Lung microvascular endothelial cell (primary cell): ENCODE measurements at regions not wholly inside any gene's neighbourhood (a gene's known extent, or its start where the extent isn't known, plus 50 kb on each side); places are given as distances from the start of the nearest gene placed in this dataset.

Experiments
- DNase-seq, 2 donors: peaks; one replicate each; pipeline versions ENCODE4 v3.0.0 to v3.0.0-alpha.2; 2010; ENCODE audit warnings: low read depth in 2 of 2

- no peak for DNase-seq
Observed at GRCh38 chr21:25039461-25040380, 567.6 kb downstream of the MRPL39 start.

DNA sequence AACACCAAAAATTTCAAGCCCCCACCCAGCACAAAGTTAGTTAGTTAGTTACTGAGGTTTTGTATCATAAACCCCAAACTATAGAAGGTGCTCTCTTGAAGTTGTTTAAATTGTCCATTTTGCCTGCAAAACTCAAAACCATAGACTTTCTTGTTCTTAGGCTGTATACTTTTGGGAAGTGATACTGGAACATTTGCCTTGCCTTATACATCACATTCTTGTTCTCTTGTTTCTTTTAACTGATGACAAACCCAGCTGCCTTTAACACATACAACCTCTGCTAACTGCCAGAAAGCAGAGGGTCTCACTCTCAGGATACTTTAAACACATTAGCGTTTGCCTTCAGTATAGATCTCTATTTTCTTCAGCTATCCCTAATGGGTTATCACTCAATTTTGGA is 570.5 kb downstream of the MRPL39 start:
- no peak for DNase-seq

GRCh38 chr21:25031750-25032149 is 575.5 kb downstream of the MRPL39 start:
- no peak for DNase-seq

- no peak for DNase-seq
Observed at GRCh38 chr21:25029580-25029979, 577.7 kb downstream of the MRPL39 start.

DNA sequence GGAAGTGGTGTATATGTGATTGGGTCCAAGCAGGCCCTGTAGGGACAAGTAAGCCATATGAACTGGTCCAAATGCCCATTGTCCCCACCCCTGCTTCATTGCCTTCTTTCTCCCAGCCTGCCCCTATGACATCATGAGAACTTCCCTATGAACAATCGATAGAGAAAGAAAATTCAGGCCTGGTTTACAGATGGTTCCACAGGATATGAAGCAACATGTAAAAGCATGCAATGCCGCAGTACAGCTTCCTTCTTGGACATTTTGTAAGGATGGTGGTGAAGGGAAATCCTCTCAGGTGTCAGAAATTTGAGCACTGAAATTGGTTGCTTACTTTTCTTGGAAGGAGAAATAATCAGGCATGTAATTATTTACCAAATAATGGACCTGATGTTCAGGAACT is 581.7 kb downstream of the MRPL39 start:
- no peak for DNase-seq

GRCh38 chr21:25024639-25025038 is 582.6 kb downstream of the MRPL39 start:
- no peak for DNase-seq

DNA sequence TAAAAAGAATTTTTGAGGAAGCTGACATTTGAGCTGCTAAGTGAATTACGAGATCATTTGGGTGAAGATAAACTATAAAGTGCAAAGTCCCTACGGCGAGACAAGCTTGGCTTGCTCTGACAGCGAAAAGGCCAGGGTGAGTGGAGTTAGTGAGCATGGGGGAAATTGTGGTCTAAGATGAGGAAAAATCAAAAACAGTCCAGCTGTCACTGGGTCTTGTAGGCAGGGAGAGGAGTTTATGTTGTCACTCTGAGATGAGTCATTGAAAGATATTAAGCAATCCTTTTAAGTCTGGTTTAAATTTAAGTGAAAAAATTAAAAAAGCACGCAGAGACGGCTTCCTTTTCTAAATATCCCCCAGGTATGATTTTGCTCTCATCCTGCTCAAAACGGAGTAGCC is 601.9 kb downstream of the MRPL39 start:
- DNase-seq, result no peak

DNA sequence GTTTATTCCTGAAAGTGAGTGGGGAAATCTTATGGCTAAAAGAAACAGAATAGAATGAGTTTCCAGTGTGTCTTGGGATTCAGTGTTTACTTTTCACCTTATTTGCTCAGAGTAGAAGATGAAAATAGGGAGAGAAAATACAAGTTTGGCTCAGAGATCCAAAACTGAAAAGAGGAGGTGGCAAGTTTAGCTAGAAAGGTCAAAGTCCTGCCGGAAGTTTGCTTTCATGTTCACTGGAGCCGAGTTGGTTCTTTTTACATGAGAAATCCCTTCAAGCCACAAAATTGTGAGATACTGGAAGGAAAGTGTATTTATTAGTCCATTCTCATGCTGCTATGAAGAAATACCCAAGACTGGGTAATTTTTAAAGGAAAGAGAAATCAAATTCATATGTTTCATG is 604.6 kb downstream of the MRPL39 start:
- DNase-seq, result no peak

- DNase-seq, result no peak
Observed at GRCh38 chr21:24995216-24995615, 612.1 kb downstream of the MRPL39 start.

DNA sequence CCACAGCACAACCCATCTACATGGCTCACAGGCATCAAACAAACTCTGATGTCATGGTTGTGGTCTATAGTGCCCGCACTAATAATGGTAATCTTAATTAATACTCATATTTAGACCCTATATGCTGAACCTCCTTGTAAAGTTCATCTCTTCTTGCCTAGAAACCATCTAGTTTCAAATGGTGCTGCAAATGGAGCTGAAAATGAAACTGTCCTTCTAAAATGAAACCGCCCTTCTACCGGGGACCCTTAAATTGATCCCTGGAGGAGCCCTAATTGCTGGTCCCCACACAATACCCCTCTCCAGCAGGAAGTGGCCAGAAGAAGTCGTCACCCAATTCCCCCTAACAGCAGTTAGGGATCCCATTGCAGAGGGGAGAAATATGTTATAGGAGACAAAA is 612.6 kb downstream of the MRPL39 start:
- no peak for DNase-seq

- DNase-seq, result no peak
Observed at GRCh38 chr21:24989516-24989915, 617.8 kb downstream of the MRPL39 start.

- no peak for DNase-seq
Observed at GRCh38 chr21:24988941-24989340, 618.3 kb downstream of the MRPL39 start.

DNA sequence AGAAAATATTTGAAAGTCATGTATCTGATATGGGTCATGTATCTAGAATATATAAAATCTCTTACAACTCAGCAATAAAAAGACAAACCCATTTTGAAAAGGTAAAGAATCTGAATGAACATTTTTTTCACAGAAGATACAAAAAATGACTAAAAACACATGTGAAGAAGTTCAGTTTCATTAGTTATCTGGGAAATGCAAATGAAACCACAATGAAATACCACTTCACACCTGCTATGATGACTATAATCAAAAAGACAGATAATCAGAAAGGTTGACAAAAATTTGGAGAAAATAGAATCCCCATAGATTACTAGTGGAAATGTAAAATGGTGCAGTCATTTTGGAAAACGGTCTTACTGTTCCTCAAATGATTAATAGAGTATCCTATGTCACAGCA is 631.0 kb downstream of the MRPL39 start:
- no peak for DNase-seq

DNA sequence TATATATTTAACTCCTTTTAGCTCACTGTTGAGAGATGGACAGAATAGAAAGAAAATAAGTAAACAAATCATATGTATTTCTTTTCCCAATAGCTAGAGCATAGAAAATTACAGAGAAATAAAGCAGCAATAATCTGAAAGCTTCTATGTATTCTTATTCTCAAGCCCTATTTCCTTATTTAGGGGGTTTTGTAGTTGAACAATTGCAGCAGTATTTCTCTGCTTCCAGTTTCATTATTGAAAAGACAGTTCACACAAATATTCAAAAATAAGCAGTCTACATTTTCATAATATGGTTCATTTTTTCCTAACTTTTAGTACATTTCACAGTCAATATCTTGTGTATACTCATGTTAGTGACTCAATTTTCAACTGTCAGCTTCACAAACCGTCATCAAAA is 638.2 kb downstream of the MRPL39 start:
- no peak for DNase-seq

- no peak for DNase-seq
Observed at GRCh38 chr21:24955275-24955961, 651.9 kb downstream of the MRPL39 start.

GRCh38 chr21:24948186-24948585 is 659.1 kb downstream of the MRPL39 start:
- DNase-seq, result no peak

- no peak for DNase-seq
Observed at GRCh38 chr21:24945910-24946309, 661.4 kb downstream of the MRPL39 start.

DNA sequence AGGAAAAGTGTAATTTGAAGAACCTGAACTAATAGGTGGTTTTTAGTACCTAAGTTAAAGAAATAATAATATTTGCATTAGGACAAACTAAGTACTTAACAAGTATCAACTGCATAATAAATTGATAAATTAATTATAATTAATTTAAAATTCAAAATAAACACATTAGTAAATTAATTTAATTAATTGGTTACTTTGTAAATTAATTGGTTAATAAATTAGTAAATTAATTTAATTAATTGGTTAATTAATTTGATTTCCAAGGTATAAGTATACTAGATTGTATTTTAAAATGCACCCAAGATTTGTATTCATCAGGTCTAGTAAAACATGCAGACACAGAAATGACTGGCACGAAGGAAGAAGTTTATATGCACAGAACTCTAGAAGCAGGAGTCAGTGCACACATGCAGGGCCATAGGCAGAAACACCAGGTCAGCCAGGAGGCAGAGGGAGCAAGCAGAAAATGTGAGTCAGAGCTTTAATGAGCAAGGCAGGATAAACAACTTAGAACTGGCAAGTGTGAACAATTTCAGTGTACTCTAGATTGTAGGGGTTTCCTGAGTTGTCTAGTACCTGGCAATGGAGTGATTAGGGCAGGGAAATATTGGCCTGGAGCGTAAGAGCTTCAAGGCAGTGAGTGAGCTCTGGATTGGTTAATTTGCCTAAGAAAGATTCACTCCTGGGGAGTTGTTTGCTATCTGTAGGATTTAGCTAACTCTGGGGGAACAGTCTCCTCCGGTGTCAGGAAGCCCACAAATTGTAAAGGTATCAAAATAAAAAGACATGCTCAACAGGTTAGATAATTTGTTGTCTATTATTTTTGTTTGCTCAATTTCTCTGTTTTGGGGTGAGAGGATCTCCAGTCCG is 665.7 kb downstream of the MRPL39 start:
- no peak for DNase-seq

- no peak for DNase-seq
Observed at GRCh38 chr21:24939291-24939690, 668.0 kb downstream of the MRPL39 start.

- DNase-seq, result no peak
Observed at GRCh38 chr21:24938573-24938972, 668.7 kb downstream of the MRPL39 start.

DNA sequence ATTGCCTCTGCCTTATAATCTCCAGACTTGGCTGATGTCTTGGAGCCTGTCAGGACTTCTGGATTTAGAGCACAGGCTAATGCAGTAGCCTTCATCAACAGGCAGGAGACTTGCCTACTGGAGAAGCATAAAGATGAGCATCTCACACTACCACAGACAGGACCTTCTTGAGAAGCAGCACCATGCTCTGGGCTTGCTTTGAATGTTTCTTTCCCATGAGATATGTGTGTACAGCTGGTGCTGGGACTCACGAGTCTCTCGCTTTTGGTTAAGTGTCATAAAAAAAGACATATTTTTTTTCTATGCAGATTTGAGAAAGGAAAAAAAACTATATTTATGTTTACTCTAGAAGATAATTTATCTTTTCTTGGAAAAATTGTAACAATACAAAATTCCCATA is 671.3 kb downstream of the MRPL39 start:
- no peak for DNase-seq

DNA sequence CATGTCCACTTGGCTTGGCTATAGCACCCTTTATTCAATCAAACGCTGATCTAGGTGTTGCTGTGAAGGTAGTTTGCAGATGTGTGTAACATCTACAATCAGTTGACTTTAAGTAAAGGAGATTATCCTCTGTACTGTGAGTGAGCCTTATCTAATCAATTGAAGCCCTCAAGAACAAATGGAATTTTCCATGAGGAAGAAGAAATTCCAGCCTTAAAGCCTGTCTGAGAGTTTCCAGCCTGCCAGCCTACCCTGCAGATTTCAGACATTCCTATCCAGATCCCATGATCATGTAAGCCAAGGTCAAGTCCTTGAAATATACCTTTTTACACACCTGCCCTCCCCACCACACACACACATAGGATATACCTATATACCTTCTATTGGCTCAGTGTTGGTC is 696.7 kb downstream of the MRPL39 start:
- DNase-seq, result no peak
